M059J (cell line): ENCODE measurements at regions not wholly inside any gene's neighbourhood (a gene's known extent, or its start where the extent isn't known, plus 50 kb on each side); places are given as distances from the start of the nearest gene placed in this dataset.

Experiments
- DNase-seq: peaks from one replicate; pipeline ENCODE4 v3.0.0-alpha.2; 2012; ENCODE audit warnings: low read depth

DNA sequence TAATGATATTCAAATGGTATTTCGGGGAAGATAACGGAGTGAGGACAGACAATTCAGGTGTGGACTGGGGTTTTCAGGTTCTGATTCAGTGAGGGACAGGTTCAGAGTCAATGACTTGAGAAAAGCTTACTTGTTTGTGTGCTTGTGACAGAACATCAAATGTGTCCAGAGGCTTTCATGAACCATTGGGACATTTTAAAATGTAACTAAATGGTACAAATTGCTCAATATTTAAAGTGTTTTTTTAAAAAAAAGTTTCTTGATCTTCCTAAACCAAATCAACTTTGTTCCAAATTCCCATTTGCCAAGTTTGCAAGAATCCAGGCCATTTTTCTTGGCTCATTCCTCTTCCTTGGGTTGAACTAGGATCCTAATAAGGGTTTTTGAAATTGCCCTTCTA lies 59.4 kb upstream of the BZW1 start:
- DNase-seq: no peak

- no peak for DNase-seq
Measured at GRCh38 chr2:200752835-200753234, 58.9 kb upstream of the BZW1 start.

DNA sequence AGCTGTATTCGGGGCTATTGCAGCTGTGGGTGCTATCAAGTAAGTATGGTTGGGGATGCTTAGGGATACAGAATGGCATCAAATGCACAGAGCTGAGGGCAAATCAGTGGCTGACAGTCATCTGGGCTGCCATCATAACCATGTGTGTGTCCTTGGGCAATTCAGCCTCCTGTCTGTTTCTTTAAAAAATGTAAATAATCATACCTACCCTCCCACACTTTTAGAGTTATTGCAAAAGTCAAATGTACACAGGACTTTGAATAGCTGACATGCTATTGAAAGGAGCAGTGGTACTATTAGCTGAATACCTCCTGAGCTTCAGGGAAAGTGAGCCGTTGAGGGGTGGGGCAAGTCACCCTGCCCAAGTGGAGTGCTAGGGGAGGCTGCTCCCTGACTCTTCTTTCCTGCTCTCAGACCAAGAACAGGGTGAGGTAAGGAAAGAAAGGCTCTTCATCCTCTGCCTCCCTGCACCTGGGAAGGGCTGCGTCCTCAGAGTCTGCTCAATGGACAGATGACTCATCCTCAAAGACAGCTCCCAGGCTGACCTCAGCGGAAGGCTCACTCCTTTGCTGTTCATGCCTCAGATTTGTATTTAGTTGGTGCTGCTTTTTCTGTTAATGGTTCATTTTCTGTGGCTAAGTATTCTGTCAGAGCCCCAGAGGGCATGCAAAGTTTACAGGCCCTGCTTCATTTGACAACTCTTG lies 54.9 kb upstream of the BZW1 start:
- DNase-seq: peak; percentile 94

- DNase-seq: no peak
Measured at GRCh38 chr2:200757399-200757798, 54.3 kb upstream of the BZW1 start.

GRCh38 chr2:200758341-200758740 lies 53.4 kb upstream of the BZW1 start:
- no peak for DNase-seq

- DNase-seq: peak; percentile 70
Measured at GRCh38 chr2:200761266-200761665, 50.4 kb upstream of the BZW1 start.
